Activated CD4-positive, alpha-beta memory T cell treated with anti-CD3 and anti-CD28 coated beads for 36 hours (primary cell): ENCODE measurements at regions not wholly inside any gene's neighbourhood (a gene's known extent, or its start where the extent isn't known, plus 50 kb on each side); places are given as distances from the start of the nearest gene placed in this dataset.

Experiments
- CTCF ChIA-PET: fragments of 350-600 bp; sonication (Branson Sonifier 250); formaldehyde crosslinking; loops from one replicate; lab custom pipeline; 2021; ENCODE audit warnings: antibody characterized with exemption, inconsistent platforms; lab: Charles Lee
- POLR2A ChIA-PET: fragments of 350-600 bp; sonication (Branson Sonifier 250); formaldehyde crosslinking; loops from one replicate; lab custom pipeline; 2021; ENCODE audit warnings: antibody characterized with exemption; lab: Charles Lee
- DNase-seq: peaks from one replicate; pipeline ENCODE4 v3.0.0-alpha.2; 2020
- H3K27ac Mint-ChIP-seq: one replicate; pipeline ENCODE4 v1.8.0; 2021; ENCODE audit warnings: mixed read lengths
- H3K27me3 Mint-ChIP-seq: one replicate; pipeline ENCODE4 v1.8.0; 2021; ENCODE audit warnings: mixed read lengths
- H3K36me3 Mint-ChIP-seq: one replicate; pipeline ENCODE4 v1.8.0; 2021; ENCODE audit warnings: mixed read lengths
- H3K4me1 Mint-ChIP-seq: one replicate; pipeline ENCODE4 v1.8.0; 2021; ENCODE audit warnings: low read depth, mixed read lengths
- H3K4me3 Mint-ChIP-seq: one replicate; pipeline ENCODE4 v1.8.0; 2021; ENCODE audit warnings: mild to moderate bottlenecking, mixed read lengths
- H3K9me3 Mint-ChIP-seq: one replicate; pipeline ENCODE4 v1.8.0; 2021; ENCODE audit warnings: mixed read lengths
- intact Hi-C: fragments of 100-400 bp; cut with micrococcal nuclease; formaldehyde crosslinking; loops from one replicate; pipeline ENCODE4 v1.15.1; 2023

DNA sequence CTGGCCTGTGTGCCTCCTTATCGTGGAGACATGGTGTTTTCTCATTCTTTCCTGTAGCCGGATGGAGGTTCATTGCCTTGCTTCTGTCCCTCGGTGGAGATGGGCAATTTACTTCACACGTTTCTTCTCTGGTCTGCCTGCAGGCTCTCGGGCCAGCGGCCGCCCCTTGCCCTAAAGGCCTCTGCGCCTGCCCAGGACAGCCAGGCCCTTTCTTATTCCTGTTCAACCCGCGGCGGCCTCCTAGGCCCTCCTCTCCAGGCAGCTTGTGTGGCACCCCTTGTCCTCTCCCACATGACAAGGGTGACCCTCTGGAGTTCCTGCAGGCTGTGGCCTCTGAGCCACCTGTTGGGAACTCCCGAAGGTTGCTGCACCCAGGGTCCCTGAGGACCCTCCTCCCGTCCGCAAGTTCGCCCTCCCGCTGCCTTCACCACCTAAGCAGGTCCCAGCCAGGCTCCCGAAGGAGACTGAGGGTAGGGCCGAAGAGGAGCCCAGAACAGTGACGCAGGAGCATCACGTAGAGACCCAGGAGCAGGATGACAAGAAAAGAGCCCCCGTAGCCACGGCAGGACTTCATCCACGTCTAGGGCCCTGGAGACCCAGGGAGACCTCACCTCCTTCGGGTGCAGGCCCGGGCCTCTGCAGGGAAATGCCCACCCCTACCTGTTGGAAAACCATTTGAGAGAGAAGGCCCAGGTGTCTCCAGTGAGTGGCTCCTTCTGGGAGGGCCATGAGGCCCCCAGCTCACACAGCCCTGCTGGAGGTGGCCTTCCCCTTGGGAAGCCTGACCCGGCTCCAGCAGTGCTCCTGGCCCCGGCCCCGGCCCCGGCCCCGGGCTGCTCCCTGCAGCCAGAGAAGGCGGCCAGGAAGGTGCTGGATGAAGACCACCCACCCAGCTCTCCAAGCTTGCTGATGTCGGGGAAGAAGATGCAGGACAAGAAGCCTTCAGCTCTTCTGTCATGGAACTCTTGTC, 291.4 kb downstream of the TLE4 start:
- intact Hi-C loops, result no loop called here
- DNase-seq, result no peak
- H3K27me3 Mint-ChIP-seq, result no peaks in the 10 kb centered on the region
- peaks cover 3% of the 10 kb centered on the region for H3K4me1 Mint-ChIP-seq
- no peak overlapping the region for H3K27ac Mint-ChIP-seq
- CTCF ChIA-PET, result no interaction called here
- POLR2A ChIA-PET, result no interaction called here
- no peak overlapping the region for H3K4me3 Mint-ChIP-seq
- H3K9me3 Mint-ChIP-seq, result peaks cover 6% of the 10 kb centered on the region
- H3K36me3 Mint-ChIP-seq, result no peaks in the 10 kb centered on the region

DNA sequence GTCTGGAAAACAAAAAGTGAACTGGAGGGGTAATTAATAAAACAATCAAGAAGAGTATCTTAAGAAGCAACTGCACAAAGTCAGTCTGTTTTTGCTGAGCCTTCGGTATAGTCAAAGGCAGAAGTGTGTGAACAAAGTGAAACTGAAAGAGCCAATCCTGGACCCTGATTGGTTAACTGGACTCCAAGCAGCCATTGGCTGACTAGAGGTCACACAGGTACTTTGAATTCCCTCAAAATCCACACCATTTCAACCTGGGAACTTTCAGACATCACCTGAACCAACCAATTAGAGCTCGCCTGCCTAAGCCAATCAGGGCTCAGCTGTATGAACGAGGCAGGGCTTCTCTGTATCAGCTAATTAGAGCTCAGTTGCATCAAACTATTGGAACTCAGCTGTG, 286.7 kb downstream of the TLE4 start:
- Mint-ChIP-seq H3K27ac (no peak overlapping the region), H3K4me1 (peaks cover 6% of the 10 kb centered on the region), H3K9me3 (peaks cover 6% of the 10 kb centered on the region), H3K36me3 (no peaks in the 10 kb centered on the region), H3K27me3 (no peaks in the 10 kb centered on the region), H3K4me3 (no peak overlapping the region)
- ChIA-PET POLR2A (no interaction called here), CTCF (no interaction called here)
- intact Hi-C loops, result no loop called here
- DNase-seq, result no peak

DNA sequence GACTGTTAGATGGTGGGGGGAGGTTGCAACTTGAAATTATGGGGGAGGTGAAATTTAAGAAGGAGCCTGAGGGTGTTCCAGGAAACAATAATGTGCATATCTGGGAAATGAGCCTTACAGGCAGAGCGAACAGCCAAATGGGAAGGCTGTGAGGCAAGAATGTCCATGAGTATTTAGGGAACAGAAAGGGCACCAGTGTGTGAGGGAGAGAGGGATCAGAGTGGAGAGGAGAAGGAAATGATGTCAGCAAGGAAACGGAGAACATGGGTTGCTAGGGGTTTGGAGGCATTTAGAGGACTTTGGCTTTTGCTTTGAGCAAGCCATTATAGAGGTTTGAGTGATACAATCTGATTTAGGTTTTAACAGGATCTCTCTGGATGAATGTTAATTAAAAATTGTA, 285.4 kb downstream of the TLE4 start:
- Mint-ChIP-seq H3K36me3 (no peaks in the 10 kb centered on the region), H3K4me3 (no peak overlapping the region), H3K4me1 (peaks cover 6% of the 10 kb centered on the region), H3K27ac (no peak overlapping the region), H3K9me3 (peaks cover 4% of the 10 kb centered on the region), H3K27me3 (no peaks in the 10 kb centered on the region)
- intact Hi-C loops, result no loop called here
- DNase-seq, result no peak
- CTCF ChIA-PET, result no interaction called here
- POLR2A ChIA-PET, result no interaction called here

DNA sequence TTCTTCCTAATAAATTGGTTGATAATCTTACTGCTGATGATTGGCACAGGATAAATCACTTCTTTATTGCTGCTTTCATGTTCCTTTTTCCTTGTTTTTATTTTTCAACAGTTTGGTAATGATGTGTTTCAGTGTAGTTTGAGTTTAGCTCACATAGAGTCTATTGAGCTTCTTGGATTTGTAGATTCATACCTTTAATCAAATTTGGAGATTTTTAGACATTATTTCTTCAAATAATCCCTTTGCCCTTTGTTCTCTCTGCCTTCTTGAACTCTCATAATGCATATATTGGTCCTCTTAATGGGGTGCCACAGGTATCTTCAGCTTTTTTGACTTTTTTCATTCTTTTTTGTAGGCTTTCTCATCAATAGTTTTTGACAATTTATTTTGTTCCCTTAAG, 275.3 kb downstream of the TLE4 start:
- Mint-ChIP-seq H3K36me3 (peaks cover 17% of the 10 kb centered on the region), H3K27me3 (peaks cover 2% of the 10 kb centered on the region), H3K27ac (no peak overlapping the region), H3K9me3 (peaks cover 18% of the 10 kb centered on the region), H3K4me1 (no peaks in the 10 kb centered on the region), H3K4me3 (no peak overlapping the region)
- POLR2A ChIA-PET, result no interaction called here
- intact Hi-C loops, result no loop called here
- DNase-seq, result no peak
- CTCF ChIA-PET, result no interaction called here

DNA sequence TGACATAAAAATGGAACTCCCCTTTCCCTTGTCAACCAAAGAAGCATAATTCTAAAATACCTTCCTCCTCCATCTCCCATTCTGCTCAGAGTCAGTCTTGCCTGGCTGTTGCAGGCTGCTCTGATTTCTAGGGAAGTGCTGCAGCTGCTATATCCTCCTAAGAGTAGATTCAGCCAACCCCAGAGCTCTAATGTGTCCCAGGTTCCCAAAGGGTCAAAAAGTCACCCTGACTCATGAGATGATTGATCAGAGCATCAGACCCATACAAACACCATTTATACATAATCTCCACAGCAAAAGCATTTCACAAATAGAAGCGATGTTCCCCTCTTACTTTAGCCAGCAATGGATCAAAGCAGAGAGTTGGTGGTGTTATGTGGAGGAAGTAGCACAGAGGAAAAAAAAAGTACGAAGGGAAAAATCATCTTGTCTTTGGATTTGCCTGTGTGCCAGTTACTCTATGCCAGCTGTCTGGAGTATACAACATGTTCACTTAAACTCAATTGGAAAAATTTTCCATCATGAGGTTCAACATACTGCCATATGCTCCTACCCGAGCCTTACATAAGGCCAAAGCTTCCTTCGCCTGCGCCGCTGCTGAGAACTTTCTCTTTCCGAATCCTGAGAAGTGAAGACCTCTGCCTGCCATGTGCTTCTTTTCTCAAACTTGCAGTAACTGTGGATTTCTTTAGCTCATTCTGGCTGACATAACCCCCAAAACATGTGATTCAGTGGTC, 258.0 kb downstream of the TLE4 start:
- no peak overlapping the region for H3K4me3 Mint-ChIP-seq
- H3K36me3 Mint-ChIP-seq, result no peaks in the 10 kb centered on the region
- H3K9me3 Mint-ChIP-seq, result no peaks in the 10 kb centered on the region
- no peak overlapping the region for H3K27ac Mint-ChIP-seq
- intact Hi-C loops, result no loop called here
- no peak for DNase-seq
- H3K27me3 Mint-ChIP-seq, result peaks cover under 1% of the 10 kb centered on the region
- no peaks in the 10 kb centered on the region for H3K4me1 Mint-ChIP-seq
- POLR2A ChIA-PET, result no interaction called here
- CTCF ChIA-PET, result no interaction called here

DNA sequence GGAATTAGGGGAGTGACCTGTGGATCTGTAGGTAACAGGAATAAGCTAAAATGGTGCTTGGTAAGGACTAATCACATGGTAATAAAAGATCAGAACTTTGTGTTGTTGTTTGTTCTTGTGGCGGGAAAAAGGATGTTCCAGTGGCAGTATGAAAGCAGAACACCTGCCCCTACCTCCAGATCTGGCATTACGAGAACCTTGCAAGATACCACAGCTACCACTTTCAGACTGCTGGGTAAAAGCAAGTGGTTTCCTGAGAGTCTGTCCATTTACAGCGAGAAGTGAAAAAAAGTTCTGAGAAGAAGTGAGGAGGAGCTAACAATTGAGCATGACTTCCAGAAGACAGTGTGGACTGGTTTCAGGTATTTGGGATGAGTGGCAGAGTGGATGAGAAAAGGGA, 252.5 kb downstream of the TLE4 start:
- no peak overlapping the region for H3K4me3 Mint-ChIP-seq
- peaks cover 4% of the 10 kb centered on the region for H3K36me3 Mint-ChIP-seq
- ChIA-PET CTCF (no interaction called here), POLR2A (no interaction called here)
- no peak for DNase-seq
- H3K4me1 Mint-ChIP-seq, result peaks cover 4% of the 10 kb centered on the region
- intact Hi-C loops, result no loop called here
- no peak overlapping the region for H3K27ac Mint-ChIP-seq
- H3K27me3 Mint-ChIP-seq, result peaks cover 19% of the 10 kb centered on the region
- no peaks in the 10 kb centered on the region for H3K9me3 Mint-ChIP-seq

DNA sequence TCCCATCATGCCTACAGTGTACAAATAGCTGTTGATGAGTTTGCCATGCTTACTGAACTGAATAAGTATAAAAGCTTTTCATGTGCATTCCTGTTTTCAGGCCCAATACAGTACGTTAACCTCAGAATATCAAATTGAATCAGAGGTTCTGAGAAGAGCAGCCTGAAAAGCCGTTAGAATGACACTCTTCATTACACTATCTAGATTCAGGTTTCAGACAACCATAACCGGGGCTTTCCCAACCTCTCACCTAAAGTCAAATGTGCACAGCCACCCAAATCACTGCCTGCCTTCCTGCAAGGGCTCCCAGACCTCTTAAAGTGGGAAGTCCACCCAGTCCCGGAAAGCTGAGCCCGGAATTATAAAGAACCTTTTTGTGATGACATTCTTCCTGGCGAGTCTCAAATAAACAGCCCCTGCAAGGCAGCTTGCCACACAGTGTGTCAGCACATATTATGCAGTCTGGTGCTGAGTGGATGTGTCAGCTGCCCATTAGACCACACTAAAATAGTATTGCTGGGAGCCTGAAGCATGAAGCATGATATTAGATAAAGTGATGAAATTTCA, 245.8 kb downstream of the TLE4 start:
- Mint-ChIP-seq H3K9me3 (no peaks in the 10 kb centered on the region), H3K4me1 (peaks cover 19% of the 10 kb centered on the region), H3K27me3 (peaks cover 15% of the 10 kb centered on the region), H3K36me3 (no peaks in the 10 kb centered on the region), H3K27ac (no peak overlapping the region), H3K4me3 (no peak overlapping the region)
- intact Hi-C loops, result loop anchor here (10.0 kb wide), 3 partner anchors 63 to 193 kb away; no protein-coding TSS in a partner anchor
- ChIA-PET CTCF (interaction anchor here (0.5 kb wide), 1 partner anchor 398 kb away, joined by 3 read pairs; no protein-coding TSS in a partner anchor), POLR2A (interaction anchor here (1.4 kb wide), 1 partner anchor 245 kb away, joined by 3 read pairs; the partner anchor contains the start of gene TLE4)
- peak; percentile 37 for DNase-seq

DNA sequence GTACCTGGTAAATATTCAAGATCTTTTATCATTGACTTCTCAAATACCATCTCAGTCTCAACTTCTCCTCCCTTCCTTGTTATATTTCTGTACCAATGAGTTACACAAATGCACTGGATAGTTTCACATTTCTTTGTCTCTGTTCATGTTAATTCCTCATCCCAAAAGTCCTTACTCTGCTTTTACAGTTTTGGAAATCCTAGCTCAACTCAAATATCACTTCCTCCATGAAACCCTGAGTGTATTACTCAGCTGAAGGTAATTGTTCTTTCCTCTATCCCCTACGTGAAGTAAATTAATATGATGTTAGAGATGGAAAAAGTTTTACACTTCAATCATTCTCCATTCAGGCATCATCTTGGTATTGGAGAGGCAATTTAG, 241.5 kb downstream of the TLE4 start:
- ChIA-PET POLR2A (no interaction called here), CTCF (no interaction called here)
- Mint-ChIP-seq H3K36me3 (no peaks in the 10 kb centered on the region), H3K4me3 (peak overlapping the region; percentile 57), H3K27me3 (peaks cover 5% of the 10 kb centered on the region), H3K4me1 (peaks cover 27% of the 10 kb centered on the region), H3K9me3 (no peaks in the 10 kb centered on the region), H3K27ac (no peak overlapping the region)
- DNase-seq, result no peak
- intact Hi-C loops, result loop anchor here (2.0 to 10.0 kb wide), 5 partner anchors 58 to 336 kb away; partner anchors contain the start of gene TLE4

DNA sequence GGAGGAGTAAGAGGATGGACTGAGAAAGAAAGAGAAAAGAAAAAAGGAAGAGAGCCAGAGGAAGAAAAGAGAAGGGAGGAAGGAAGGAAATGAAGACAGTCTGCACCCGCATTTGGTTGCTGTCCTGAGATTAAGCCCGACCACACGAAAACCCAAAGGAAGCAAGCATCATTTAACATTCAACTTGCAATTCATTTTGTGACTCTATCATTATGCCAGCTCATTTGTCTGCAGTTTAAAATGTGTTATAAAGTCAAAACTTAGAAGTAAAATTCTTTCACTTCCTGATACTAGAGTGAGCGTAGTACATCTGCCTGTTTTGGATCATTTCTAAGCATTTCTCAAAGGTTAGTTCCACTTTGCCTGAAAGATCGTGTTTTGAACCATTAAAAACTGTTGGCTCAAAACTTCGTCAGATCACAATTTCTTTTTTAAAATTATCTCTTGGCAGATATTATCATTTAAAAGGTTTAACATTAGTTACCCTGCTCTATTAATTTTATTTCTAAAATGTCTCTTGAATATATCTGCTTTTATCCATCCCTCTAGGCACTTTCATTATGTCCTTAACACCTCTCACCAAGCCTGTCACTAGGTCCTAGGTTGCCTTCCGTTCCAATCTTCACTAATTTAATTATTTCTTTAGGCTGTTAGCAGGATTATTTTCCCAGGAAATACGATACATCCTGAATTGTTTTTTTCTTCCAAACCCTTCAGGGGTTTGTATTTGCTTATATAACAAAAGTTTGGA, 240.9 kb downstream of the TLE4 start:
- CTCF ChIA-PET, result no interaction called here
- Mint-ChIP-seq H3K4me1 (peaks cover 23% of the 10 kb centered on the region), H3K27me3 (peaks cover 5% of the 10 kb centered on the region), H3K36me3 (no peaks in the 10 kb centered on the region), H3K4me3 (peak overlapping the region; percentile 57), H3K27ac (peak overlapping the region; percentile 57), H3K9me3 (no peaks in the 10 kb centered on the region)
- DNase-seq, result peak; percentile 46
- intact Hi-C loops, result loop anchor here (2.0 to 10.0 kb wide), 5 partner anchors 58 to 335 kb away; partner anchors contain the start of gene TLE4
- POLR2A ChIA-PET, result no interaction called here

DNA sequence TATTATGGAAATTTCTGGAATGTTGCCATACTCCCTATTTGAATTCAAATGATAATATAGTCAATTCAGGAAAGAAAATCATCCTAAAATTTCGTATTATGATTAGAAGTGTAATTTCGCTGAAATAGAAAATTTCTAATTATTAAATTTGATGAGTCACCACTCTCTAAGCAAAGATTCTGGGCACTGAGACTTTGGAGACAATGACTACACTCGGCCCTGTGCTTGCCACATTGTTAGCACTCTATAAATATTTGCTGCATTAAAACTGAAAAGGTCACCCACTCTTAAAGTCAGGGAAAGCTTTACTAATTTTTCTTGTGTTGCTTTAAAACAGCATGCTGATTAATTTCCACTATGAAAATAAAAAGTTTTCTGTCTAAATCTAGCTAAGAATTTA, 240.3 kb downstream of the TLE4 start:
- Mint-ChIP-seq H3K4me3 (peak overlapping the region; percentile 57), H3K27ac (no peak overlapping the region), H3K27me3 (peaks cover 5% of the 10 kb centered on the region), H3K4me1 (peaks cover 20% of the 10 kb centered on the region), H3K36me3 (no peaks in the 10 kb centered on the region), H3K9me3 (no peaks in the 10 kb centered on the region)
- intact Hi-C loops, result loop anchor here (2.0 to 10.0 kb wide), 5 partner anchors 57 to 335 kb away; partner anchors contain the start of gene TLE4
- POLR2A ChIA-PET, result no interaction called here
- no peak for DNase-seq
- CTCF ChIA-PET, result no interaction called here

DNA sequence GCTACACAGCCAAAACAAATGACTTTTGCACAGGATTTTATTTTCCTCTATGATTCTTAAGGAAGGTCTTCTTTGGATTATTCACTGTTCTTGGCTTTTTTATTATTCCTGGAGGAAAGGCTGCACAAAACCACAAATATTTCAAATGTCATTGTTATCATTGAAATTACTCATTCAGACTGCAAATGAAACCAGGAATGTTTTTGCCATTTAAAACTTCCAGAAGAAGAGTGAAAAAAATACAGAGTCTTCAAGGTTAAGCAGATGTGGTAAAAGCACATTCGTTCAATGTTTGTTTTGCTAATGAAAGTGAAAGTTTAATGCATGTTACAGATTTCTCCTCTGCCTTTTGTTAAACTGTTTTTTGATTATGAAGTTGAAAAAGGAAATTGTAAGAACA, 238.2 kb downstream of the TLE4 start:
- no peak for DNase-seq
- Mint-ChIP-seq H3K36me3 (no peaks in the 10 kb centered on the region), H3K4me3 (no peak overlapping the region), H3K4me1 (peaks cover 20% of the 10 kb centered on the region), H3K27ac (no peak overlapping the region), H3K9me3 (no peaks in the 10 kb centered on the region), H3K27me3 (peaks cover 2% of the 10 kb centered on the region)
- ChIA-PET POLR2A (no interaction called here), CTCF (no interaction called here)
- intact Hi-C loops, result loop anchor here (5.0 to 10.0 kb wide), 4 partner anchors 55 to 333 kb away; no protein-coding TSS in a partner anchor
